ENCODE measurements at regions not wholly inside any gene's neighbourhood (a gene's known extent, or its start where the extent isn't known, plus 50 kb on each side); places are given as distances from the start of the nearest gene placed in this dataset.

DNA sequence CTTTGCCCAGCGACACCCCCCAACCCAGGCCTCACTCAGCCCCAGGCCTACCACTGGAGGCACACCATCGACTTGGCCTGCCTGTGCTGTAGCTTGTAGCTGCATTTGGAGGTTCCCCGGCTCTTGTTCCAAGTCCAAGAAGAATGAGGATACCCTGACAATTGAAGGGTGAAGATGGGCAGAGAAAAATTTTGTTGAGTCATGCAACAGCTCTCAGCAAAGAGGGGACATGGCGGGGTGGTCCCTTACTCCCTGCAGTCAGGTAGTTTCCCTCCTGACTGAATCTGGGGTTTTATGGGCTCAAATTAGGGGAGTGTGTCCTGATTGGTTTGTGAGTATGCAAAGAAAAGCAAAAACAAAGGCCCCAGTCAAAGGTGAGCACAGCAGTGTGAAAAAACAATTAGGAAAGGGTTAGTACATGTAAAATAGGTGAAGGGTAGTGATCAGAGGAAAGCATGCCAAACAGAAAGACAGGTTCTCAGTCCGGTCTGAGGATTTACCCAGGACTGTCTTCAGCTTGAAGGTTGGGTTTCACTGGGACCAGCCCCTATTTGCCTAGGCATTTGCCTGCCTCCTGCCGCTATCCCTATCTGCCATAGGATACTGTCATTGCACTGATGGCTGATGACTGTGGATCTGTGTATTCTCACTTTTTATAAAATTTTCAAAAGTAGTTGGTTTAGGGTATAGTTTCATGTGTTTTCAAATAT lies 316.4 kb upstream of the RND3 start:
- TF ChIP-seq ZNF830 (tag by site-specific recombination; IDR thresholded peaks at IDR 0.05; ENCODE audit: low read depth) = no peak
- TF ChIP-seq, protein P1, sequence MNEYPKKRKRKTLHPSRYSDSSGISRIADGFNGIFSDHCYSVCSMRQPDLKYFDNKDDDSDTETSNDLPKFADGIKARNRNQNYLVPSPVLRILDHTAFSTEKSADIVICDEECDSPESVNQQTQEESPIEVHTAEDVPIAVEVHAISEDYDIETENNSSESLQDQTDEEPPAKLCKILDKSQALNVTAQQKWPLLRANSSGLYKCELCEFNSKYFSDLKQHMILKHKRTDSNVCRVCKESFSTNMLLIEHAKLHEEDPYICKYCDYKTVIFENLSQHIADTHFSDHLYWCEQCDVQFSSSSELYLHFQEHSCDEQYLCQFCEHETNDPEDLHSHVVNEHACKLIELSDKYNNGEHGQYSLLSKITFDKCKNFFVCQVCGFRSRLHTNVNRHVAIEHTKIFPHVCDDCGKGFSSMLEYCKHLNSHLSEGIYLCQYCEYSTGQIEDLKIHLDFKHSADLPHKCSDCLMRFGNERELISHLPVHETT (tag by site-specific recombination; IDR thresholded peaks at IDR 0.05) = no peak
- TF ChIP-seq ZBTB7A (tag by site-specific recombination; IDR thresholded peaks at IDR 0.05; ENCODE audit: low read depth) = no peak
- TF ChIP-seq, protein P2, sequence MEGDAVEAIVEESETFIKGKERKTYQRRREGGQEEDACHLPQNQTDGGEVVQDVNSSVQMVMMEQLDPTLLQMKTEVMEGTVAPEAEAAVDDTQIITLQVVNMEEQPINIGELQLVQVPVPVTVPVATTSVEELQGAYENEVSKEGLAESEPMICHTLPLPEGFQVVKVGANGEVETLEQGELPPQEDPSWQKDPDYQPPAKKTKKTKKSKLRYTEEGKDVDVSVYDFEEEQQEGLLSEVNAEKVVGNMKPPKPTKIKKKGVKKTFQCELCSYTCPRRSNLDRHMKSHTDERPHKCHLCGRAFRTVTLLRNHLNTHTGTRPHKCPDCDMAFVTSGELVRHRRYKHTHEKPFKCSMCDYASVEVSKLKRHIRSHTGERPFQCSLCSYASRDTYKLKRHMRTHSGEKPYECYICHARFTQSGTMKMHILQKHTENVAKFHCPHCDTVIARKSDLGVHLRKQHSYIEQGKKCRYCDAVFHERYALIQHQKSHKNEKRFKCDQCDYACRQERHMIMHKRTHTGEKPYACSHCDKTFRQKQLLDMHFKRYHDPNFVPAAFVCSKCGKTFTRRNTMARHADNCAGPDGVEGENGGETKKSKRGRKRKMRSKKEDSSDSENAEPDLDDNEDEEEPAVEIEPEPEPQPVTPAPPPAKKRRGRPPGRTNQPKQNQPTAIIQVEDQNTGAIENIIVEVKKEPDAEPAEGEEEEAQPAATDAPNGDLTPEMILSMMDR (tag by site-specific recombination; IDR thresholded peaks at IDR 0.05) = no peak
- TF ChIP-seq, protein P3, sequence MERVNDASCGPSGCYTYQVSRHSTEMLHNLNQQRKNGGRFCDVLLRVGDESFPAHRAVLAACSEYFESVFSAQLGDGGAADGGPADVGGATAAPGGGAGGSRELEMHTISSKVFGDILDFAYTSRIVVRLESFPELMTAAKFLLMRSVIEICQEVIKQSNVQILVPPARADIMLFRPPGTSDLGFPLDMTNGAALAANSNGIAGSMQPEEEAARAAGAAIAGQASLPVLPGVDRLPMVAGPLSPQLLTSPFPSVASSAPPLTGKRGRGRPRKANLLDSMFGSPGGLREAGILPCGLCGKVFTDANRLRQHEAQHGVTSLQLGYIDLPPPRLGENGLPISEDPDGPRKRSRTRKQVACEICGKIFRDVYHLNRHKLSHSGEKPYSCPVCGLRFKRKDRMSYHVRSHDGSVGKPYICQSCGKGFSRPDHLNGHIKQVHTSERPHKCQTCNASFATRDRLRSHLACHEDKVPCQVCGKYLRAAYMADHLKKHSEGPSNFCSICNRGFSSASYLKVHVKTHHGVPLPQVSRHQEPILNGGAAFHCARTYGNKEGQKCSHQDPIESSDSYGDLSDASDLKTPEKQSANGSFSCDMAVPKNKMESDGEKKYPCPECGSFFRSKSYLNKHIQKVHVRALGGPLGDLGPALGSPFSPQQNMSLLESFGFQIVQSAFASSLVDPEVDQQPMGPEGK (tag by site-specific recombination; IDR thresholded peaks at IDR 0.05) = no peak
- no peak for TF ChIP-seq ZNF292 (tag by site-specific recombination; IDR thresholded peaks at IDR 0.05; ENCODE audit: borderline replicate concordance, low read depth)
- no peak for TF ChIP-seq MEIS1 (CRISPR knock-in tag; IDR thresholded peaks at IDR 0.05; ENCODE audit: borderline replicate concordance)
- TF ChIP-seq TCF7L2 (IDR thresholded peaks at IDR 0.05; ENCODE audit: borderline replicate concordance, low read depth, low read length) = no peak
- TF ChIP-seq, protein P4, sequence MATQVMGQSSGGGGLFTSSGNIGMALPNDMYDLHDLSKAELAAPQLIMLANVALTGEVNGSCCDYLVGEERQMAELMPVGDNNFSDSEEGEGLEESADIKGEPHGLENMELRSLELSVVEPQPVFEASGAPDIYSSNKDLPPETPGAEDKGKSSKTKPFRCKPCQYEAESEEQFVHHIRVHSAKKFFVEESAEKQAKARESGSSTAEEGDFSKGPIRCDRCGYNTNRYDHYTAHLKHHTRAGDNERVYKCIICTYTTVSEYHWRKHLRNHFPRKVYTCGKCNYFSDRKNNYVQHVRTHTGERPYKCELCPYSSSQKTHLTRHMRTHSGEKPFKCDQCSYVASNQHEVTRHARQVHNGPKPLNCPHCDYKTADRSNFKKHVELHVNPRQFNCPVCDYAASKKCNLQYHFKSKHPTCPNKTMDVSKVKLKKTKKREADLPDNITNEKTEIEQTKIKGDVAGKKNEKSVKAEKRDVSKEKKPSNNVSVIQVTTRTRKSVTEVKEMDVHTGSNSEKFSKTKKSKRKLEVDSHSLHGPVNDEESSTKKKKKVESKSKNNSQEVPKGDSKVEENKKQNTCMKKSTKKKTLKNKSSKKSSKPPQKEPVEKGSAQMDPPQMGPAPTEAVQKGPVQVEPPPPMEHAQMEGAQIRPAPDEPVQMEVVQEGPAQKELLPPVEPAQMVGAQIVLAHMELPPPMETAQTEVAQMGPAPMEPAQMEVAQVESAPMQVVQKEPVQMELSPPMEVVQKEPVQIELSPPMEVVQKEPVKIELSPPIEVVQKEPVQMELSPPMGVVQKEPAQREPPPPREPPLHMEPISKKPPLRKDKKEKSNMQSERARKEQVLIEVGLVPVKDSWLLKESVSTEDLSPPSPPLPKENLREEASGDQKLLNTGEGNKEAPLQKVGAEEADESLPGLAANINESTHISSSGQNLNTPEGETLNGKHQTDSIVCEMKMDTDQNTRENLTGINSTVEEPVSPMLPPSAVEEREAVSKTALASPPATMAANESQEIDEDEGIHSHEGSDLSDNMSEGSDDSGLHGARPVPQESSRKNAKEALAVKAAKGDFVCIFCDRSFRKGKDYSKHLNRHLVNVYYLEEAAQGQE (tag by site-specific recombination; IDR thresholded peaks at IDR 0.05) = no peak
- no peak for TF ChIP-seq YY1 (tag by site-specific recombination; IDR thresholded peaks at IDR 0.05)
- no peak for TF ChIP-seq ZSCAN30 (tag by site-specific recombination; IDR thresholded peaks at IDR 0.05)
- no peak for TF ChIP-seq ZBTB1 (tag by site-specific recombination; IDR thresholded peaks at IDR 0.05)
- TF ChIP-seq, protein P5, sequence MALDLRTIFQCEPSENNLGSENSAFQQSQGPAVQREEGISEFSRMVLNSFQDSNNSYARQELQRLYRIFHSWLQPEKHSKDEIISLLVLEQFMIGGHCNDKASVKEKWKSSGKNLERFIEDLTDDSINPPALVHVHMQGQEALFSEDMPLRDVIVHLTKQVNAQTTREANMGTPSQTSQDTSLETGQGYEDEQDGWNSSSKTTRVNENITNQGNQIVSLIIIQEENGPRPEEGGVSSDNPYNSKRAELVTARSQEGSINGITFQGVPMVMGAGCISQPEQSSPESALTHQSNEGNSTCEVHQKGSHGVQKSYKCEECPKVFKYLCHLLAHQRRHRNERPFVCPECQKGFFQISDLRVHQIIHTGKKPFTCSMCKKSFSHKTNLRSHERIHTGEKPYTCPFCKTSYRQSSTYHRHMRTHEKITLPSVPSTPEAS (tag by site-specific recombination; IDR thresholded peaks at IDR 0.05) = no peak

Measured in HEK293 (cell line).